IPS-15b (cell line): ENCODE measurements at regions not wholly inside any gene's neighbourhood (a gene's known extent, or its start where the extent isn't known, plus 50 kb on each side); places are given as distances from the start of the nearest gene placed in this dataset.

Experiments
- H3K27me3 ChIP-seq: one replicate; pipeline ENCODE4 v1.6.1; 2013; ENCODE audit warnings: low read length; ENCODE audit not compliant: control insufficient read depth, insufficient read depth
- H3K36me3 ChIP-seq: one replicate; pipeline ENCODE4 v1.6.1; 2013; ENCODE audit warnings: low read length; ENCODE audit not compliant: control insufficient read depth, insufficient read depth
- H3K4me1 ChIP-seq: one replicate; pipeline ENCODE4 v1.6.1; 2013; ENCODE audit warnings: mild to moderate bottlenecking, low read length; ENCODE audit not compliant: control insufficient read depth, insufficient read depth
- H3K4me3 ChIP-seq: one replicate; pipeline ENCODE4 v1.5.1; 2013; ENCODE audit warnings: low read depth, low read length
- H3K9ac ChIP-seq: one replicate; pipeline ENCODE4 v1.6.1; 2013; ENCODE audit warnings: low read depth, mild to moderate bottlenecking, low read length
- H3K9me3 ChIP-seq: one replicate; pipeline ENCODE4 v1.6.1; 2013; ENCODE audit warnings: mild to moderate bottlenecking, low read length; ENCODE audit not compliant: control insufficient read depth, insufficient read depth

- no peaks in the 10 kb centered on the region for H3K36me3 ChIP-seq
- no peaks in the 10 kb centered on the region for H3K9me3 ChIP-seq
- H3K9ac ChIP-seq, result no peak overlapping the region
- no peak overlapping the region for H3K4me3 ChIP-seq
- no peaks in the 10 kb centered on the region for H3K27me3 ChIP-seq
- H3K4me1 ChIP-seq, result no peaks in the 10 kb centered on the region
Measured at GRCh38 chr12:19926266-19926665, 442.1 kb upstream of the PDE3A start.

- H3K4me3 ChIP-seq, result no peak overlapping the region
- H3K27me3 ChIP-seq, result no peaks in the 10 kb centered on the region
- no peaks in the 10 kb centered on the region for H3K9me3 ChIP-seq
- no peaks in the 10 kb centered on the region for H3K36me3 ChIP-seq
- H3K4me1 ChIP-seq, result no peaks in the 10 kb centered on the region
- H3K9ac ChIP-seq, result no peak overlapping the region
Measured at GRCh38 chr12:19927661-19928060, 440.7 kb upstream of the PDE3A start.

- no peaks in the 10 kb centered on the region for H3K27me3 ChIP-seq
- H3K9ac ChIP-seq, result no peak overlapping the region
- H3K36me3 ChIP-seq, result no peaks in the 10 kb centered on the region
- no peak overlapping the region for H3K4me3 ChIP-seq
- H3K9me3 ChIP-seq, result no peaks in the 10 kb centered on the region
- H3K4me1 ChIP-seq, result no peaks in the 10 kb centered on the region
Measured at GRCh38 chr12:19932413-19932812, 435.9 kb upstream of the PDE3A start.

DNA sequence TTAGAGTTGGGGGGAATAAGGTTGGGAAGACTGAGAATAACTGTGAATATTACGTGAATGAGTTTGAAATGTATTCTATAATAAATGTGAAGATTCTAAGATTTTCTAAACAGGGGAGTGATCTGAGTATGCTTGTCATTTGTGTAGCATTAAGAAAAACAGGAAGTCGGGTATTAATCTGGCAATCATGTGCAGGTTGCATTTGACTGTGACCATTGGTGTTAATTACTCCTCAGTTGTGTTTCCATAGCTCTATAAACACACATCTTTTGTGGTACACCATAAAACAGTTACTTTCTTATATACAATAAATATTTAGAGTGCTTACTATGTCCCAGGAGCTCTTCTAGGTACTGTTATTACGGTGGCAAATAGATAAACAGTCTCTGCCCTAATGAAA lies 434.4 kb upstream of the PDE3A start:
- H3K36me3 ChIP-seq, result no peaks in the 10 kb centered on the region
- H3K4me1 ChIP-seq, result no peaks in the 10 kb centered on the region
- no peaks in the 10 kb centered on the region for H3K27me3 ChIP-seq
- H3K9me3 ChIP-seq, result no peaks in the 10 kb centered on the region
- H3K4me3 ChIP-seq, result no peak overlapping the region
- no peak overlapping the region for H3K9ac ChIP-seq

DNA sequence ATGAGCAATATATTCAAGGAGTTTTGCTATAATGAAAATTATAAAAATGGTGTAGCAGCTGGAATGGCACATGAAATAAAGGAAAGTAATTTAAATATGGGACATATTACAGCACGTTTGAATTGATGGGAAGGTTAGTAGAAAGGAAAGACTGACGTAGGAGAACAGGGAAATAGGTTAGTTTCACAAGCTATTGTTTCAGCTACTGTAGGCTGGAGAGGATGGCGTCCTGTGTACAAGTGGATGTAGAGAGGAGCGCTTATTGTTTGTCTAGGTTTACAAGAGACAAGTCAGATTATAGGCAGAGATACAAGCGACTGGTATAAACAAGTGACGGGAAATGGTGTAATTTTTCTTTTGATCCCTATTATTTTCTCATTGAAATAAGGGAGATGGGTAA lies 431.2 kb upstream of the PDE3A start:
- H3K27me3 ChIP-seq, result no peaks in the 10 kb centered on the region
- no peak overlapping the region for H3K4me3 ChIP-seq
- H3K9me3 ChIP-seq, result no peaks in the 10 kb centered on the region
- no peaks in the 10 kb centered on the region for H3K4me1 ChIP-seq
- H3K9ac ChIP-seq, result no peak overlapping the region
- no peaks in the 10 kb centered on the region for H3K36me3 ChIP-seq

DNA sequence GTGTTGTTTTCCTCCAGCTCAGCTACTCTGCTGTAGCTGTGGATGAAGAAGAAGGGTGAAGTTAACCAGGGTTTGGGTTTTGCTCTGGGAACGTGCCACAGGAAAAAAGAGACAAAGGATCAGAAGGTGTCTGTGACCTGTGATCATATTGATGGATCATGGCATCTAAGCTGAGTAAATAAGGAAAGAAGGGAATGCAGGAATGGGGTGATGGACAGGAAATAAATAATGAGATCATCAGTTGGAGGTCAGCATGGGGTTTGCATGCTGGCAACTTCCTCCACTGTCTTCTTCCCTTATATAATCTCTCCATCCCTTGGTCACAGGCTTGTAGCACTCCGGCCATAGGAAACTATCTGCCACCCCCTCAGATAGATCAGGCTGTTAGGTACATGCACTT lies 430.3 kb upstream of the PDE3A start:
- Histone ChIP-seq H3K4me1 (no peaks in the 10 kb centered on the region), H3K9ac (no peak overlapping the region), H3K4me3 (no peak overlapping the region), H3K27me3 (no peaks in the 10 kb centered on the region), H3K9me3 (no peaks in the 10 kb centered on the region), H3K36me3 (no peaks in the 10 kb centered on the region)

GRCh38 chr12:19938491-19938890 lies 429.8 kb upstream of the PDE3A start:
- no peaks in the 10 kb centered on the region for H3K4me1 ChIP-seq
- no peaks in the 10 kb centered on the region for H3K27me3 ChIP-seq
- no peak overlapping the region for H3K9ac ChIP-seq
- H3K9me3 ChIP-seq, result no peaks in the 10 kb centered on the region
- H3K36me3 ChIP-seq, result no peaks in the 10 kb centered on the region
- no peak overlapping the region for H3K4me3 ChIP-seq

DNA sequence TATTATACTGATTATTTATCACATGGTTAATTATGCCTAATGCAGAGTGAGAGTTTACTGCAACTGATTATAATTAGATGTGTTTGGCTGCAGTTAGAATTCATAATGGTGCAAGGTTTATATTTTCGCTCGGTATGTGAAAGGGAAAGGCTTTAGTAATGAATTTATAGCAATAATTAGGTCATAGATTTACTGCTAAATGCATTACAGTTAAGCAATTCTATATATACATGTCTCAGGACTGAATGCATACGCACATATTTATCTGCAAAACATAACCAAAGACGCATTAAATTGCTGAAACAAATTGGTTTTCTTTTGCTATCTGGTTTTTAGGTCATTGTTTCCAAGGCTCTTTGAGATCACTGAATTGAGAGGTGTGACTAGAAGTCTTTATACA lies 428.1 kb upstream of the PDE3A start:
- H3K9me3 ChIP-seq, result no peaks in the 10 kb centered on the region
- no peaks in the 10 kb centered on the region for H3K27me3 ChIP-seq
- no peaks in the 10 kb centered on the region for H3K36me3 ChIP-seq
- H3K4me3 ChIP-seq, result no peak overlapping the region
- no peaks in the 10 kb centered on the region for H3K4me1 ChIP-seq
- H3K9ac ChIP-seq, result no peak overlapping the region

DNA sequence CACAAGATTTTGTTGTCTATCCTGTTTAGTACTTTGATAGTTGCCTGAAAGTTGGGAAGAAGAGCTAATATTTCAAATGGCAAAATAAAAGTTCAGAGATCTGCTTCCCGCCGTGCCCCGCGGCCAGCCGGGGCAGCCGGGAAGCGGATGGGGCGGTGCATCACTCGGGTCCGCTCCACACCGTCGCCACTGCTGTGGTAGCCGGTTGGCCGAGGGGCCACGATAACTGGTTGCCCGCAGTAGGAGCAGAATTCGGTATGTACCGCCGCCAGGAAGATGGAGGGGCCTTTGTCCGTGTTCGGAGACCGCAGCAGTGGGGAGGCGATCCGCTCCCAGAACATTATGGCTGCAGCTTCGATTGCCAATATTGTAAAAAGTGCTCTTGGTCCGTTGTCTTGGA lies 427.2 kb upstream of the PDE3A start:
- no peaks in the 10 kb centered on the region for H3K36me3 ChIP-seq
- no peak overlapping the region for H3K9ac ChIP-seq
- H3K9me3 ChIP-seq, result no peaks in the 10 kb centered on the region
- H3K4me3 ChIP-seq, result no peak overlapping the region
- H3K4me1 ChIP-seq, result peaks cover 5% of the 10 kb centered on the region
- no peaks in the 10 kb centered on the region for H3K27me3 ChIP-seq

- Histone ChIP-seq H3K9ac (no peak overlapping the region), H3K4me1 (peaks cover 5% of the 10 kb centered on the region), H3K36me3 (no peaks in the 10 kb centered on the region), H3K9me3 (no peaks in the 10 kb centered on the region), H3K4me3 (no peak overlapping the region), H3K27me3 (no peaks in the 10 kb centered on the region)
Measured at GRCh38 chr12:19945559-19946435, 422.5 kb upstream of the PDE3A start.

- no peak overlapping the region for H3K9ac ChIP-seq
- H3K9me3 ChIP-seq, result no peaks in the 10 kb centered on the region
- peaks cover 5% of the 10 kb centered on the region for H3K4me1 ChIP-seq
- H3K4me3 ChIP-seq, result no peak overlapping the region
- H3K27me3 ChIP-seq, result no peaks in the 10 kb centered on the region
- no peaks in the 10 kb centered on the region for H3K36me3 ChIP-seq
Measured at GRCh38 chr12:19946550-19946949, 421.8 kb upstream of the PDE3A start.

DNA sequence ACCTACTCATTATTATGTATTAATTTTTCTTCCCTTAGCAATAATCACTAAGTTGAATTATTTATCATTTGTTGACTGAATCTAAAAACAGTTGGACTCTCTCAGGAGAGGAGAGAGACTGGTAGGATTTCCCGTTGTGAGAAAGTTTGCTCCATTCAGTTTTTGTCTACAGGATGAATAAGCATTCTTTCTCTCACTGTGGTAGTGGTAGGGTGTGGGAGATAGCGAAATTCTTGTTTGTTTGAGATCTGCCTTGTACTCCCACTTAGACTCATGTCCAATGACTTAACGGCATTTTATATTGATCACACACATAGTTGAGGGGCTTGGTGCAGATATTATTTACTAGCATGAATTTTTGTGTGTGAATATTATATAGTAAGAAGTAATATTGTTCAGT lies 421.0 kb upstream of the PDE3A start:
- Histone ChIP-seq H3K36me3 (no peaks in the 10 kb centered on the region), H3K9ac (no peak overlapping the region), H3K4me3 (no peak overlapping the region), H3K27me3 (no peaks in the 10 kb centered on the region), H3K9me3 (no peaks in the 10 kb centered on the region), H3K4me1 (peaks cover 5% of the 10 kb centered on the region)
